GM18502 (cell line): ENCODE measurements at regions not wholly inside any gene's neighbourhood (a gene's known extent, or its start where the extent isn't known, plus 50 kb on each side); places are given as distances from the start of the nearest gene placed in this dataset.
"Not testable (repeated sequence)": the region's sequence is repeated elsewhere in the genome, so short reads cannot be mapped to it uniquely, and the experiment has no call there.

Source experiments
- ATAC-seq: cut with Tn5 transposase; IDR thresholded peaks from one replicate; pipeline ENCODE4 v1.9.1; 2021; ENCODE audit warnings: mild to moderate bottlenecking; ENCODE audit not compliant: unreplicated experiment, poor library complexity

DNA sequence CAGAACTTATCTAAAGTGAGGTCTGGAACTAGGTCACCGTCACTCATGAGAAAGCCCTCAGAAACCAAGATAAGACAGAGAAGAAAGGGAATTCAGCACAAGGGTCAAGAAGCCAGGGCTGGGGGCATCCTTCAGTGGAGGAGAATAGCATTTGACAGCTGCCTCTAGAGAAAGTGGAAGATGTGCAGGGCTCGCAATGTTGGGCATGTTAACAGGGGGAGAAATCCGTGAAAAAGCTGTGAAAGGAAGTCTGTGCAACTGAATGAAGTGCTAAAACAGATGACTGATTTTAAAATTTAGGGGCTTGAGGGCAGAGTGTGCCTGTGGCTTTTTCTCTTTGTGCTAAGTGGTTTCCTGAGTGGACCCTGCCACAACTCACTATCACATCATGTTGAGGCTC is 97.7 kb upstream of the IFNG-AS1 start:
- no peak for ATAC-seq

DNA sequence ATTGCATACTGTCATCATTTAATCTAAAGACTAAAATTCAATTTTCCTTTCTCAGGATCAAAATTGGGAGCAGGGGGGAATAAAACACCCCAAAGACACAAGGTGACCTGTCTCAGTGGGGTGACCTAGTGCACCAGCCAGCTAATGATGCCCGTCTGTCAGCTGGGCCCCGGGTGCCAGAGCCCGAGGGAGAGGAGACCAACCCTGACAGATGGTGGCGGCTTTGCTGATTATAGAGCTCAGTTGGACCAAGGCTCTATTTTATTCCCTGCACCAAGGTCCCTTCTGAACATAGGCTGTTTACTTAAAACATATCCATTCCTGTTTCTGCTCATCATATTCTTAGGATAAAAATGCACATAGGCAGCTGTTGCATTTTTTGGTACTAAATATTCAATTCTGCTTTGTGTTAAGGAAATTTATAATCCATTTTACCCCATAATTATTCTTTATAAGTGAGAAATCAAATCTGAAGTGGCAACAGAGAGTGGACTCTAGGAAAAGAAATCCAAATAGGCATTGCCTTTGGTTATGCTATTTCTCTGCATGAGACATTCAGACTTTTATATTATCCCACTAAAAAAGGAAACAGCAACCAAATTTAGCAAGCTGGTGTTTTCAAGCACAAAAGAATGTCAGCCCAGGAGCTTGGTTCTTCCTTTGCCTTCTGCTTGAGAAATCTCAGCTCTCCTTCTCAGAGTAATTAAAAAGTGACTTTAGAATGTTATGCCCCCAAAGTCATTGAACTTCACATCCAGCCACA is 96.8 kb upstream of the IFNG-AS1 start:
- no peak for ATAC-seq

DNA sequence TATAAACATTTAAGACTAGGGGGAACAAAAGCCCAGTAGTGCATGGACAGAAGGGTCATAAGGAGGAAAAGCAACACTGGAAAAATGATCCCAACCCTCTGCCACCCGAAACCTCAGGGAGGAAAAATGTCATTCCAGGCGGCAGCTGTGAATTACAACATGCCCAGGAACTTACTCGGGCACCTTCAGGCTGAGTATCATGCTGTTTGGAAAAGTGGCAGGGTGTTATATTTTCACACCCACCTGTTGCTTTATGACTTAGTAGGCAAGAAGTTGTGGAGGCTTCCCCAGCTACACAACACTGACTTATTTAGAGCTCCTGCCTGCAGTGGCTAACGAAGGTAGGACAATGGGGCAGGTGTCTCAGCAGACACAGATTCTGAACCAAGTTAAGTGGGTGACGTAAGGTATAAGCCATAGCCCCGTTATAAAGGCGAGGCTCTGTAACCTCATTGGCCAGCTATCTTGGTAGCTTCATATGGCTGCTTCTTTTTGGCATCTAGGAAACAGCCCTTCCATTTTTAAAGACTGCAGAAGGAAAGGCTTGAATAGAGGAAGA is 96.1 kb upstream of the IFNG-AS1 start:
- no peak for ATAC-seq

DNA sequence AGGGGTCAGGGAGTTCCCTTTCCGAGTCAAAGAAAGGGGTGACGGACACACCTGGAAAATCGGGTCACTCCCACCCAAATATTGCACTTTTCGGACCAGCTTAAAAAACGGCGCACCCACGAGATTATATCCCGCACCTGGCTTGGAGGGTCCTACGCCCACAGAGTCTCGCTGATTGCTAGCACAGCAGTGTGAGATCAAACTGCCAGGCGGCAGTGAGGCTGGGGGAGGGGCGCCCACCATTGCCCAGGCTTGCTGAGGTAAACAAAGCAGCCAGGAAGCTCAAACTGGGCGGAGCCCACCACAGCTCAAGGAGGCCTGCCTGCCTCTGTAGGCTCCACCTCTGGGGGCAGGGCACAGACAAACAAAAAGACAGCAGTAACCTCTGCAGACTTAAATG is 88.8 kb upstream of the IFNG-AS1 start:
- ATAC-seq = not testable (repeated sequence)

DNA sequence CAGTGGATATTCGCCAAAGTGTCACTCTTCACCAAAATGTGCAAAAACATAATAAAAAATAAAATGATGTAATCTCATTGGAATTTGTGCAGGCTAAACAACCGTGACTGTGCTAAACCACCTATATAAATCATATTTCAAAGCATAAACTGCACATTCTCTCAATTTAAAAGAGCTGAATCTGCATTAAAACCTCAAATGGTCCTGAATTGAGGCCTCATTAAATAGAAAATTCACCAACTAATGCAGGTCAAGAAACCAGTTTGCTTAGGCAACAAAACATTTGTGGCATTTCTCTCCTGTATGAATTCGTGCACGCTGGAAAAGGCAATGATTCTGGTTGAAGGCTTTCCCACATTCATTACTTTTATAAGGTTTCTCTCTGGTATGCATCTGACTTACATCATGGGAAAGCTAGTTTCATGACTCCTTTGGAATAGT is 80.1 kb upstream of the IFNG-AS1 start:
- ATAC-seq = no peak

DNA sequence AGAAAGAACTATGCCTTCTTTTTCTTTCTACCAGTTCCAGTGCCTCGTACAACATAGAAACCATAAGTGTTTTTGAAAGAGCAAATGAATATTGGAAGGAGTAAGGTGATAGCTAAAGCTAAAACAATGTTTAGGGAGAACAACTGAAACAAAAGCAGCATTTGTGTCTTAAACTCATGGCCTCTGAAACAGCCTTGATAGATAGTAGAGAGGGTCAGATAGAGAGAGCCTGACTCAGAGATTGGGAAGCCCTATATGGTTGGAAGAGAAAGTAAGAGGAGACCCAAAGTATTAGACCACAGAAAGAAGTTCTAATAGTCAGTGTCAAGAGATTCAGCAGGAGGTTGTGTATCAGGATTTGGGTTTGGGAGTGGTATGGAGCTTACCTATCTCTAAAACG is 79.6 kb upstream of the IFNG-AS1 start:
- ATAC-seq = no peak

DNA sequence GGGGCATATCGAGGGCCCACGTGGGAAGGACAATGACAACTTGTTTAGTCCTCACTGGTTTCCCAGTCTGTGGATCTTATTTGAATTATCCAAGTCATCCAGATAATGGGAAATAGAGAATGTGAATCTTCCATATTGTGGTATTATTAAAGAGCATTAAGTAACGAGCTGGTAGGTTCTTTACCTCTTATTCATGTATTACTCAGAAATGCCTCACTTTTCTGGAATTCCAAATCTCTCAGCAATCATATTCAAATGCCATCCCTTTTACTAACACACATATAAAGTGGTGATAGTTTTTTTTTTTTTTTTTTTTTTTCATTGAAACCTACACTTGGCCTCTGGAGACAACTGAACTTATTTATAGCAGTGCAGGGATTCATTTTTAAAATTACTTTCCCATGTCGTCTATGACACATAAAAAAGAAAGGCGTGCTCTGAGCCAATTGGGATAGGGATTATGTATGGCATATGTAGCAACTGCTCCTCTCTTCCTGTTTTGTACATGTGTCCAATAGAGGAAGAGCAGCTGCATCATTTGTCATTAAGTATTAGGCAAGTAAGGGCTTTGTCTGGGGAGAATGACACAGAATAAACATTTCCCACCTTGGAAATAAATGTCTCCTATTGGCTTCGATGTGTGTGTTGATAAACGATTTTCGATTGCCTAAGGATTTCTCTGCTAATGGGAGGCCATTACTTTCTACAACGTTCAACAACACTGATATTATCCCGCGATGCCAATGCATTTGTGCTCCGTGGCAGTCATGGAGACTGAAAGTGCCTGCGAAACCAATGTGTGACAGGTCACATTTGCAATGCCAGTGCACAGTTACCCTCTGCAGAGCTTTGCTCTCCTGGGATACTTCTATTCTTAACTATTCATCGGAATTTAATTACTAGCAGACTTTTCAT is 78.6 kb upstream of the IFNG-AS1 start:
- no peak for ATAC-seq

DNA sequence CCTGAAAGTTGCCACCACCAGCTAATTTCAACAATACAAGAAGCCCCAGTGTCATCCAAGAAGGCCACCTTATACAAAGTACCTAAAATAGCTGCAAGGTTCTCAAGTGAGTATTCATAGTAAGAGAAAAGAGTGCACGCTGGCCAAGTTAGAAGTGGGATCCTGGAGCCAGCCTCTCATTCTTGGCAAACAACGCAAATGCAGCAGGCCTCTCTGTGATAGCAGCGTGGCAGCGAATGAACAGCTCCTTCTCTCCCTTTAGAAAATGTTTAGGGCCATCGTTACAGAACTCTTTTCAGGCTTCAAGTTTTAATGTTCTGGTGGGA is 78.0 kb upstream of the IFNG-AS1 start:
- no peak for ATAC-seq

DNA sequence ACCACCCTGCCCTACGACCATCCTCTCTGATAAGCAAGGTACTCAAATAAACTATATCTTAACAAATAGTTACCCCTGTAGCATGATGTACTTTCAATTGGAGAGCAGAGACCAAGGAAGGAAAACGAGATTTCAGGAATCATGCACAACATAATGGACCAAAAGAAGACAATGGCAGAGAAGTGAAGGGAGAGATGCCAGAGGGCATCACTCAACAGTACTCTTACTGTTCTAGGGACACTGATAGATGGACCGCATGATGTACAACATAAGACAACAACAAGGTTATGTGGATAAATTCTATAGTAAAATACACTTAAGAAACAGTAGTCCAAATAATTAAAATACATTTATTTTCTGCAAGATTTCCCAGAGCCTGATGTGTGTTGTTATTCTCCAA is 77.5 kb upstream of the IFNG-AS1 start:
- ATAC-seq = no peak

DNA sequence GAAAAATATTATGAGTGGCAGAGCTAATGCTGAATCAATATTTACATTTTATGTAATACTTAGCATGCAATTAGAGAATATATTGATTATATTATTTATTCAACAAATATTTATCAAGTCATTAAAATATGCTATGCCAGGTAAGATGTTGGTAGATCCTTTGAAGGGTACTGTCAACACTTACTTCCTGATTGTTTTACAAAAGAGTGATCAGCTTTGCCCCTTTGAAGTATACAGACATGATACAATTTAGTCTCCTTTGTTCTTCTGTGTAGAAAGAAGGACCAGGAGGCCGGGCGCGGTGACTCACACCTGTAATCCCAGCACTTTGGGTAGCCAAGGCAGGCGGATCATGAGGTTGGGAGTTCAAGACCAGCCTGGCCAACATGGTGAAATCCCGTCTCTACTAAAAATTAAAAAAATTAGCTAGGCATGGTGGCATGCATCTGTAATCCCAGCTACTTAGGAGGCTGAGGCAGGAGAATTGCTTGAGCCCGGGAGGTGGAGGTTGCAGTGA is 73.9 kb upstream of the IFNG-AS1 start:
- no peak for ATAC-seq

DNA sequence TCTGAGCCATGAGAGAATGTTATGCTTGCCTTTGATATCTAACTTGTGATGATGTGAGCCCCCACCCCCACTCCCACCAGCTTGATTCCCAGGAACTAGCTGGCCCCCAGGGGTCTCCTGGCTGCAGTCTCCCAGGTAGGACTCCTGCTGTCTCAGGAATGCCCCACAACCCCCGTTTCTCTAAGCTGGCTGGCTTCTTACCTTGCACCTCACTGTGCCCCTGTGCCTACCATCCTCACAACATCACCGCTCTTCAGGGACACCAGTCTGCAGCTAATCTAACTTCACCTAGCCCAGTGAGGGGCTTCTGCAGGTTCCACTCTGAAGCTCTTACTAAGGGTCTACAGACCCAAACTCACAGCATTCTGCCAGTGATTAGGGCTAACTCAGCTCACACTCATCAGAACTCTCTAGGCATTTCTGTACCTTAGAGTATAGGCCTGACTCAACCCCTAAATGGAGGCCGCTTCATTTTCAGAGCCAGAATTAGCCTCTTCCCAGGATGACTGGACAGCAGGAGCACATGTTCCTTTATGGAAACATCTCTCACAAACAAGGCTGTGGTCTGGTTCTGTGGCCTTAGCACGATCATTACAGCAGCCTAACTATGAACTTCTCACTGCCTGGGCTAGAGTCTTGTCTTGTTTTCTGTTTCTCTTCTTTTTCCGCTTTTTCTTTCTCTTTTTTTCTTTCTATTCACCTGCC is 72.8 kb upstream of the IFNG-AS1 start:
- ATAC-seq = no peak

DNA sequence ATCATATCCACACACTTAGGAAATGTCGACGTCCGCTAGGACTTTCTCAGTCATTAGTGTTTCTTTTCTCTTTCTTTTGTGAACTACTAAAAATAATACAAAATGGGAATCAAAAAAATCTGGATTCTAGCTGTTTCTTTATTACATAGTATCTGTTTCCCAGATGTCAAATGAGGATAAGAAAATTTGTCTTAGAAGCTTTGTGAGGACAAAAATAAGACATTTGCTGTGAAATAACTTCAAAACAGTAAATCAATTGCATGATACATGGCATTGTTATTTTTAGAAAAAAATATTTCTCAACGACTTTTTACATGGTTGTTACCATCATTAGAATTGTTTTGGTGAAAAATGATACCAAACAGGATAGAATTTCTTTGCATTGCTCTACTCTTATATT is 71.4 kb upstream of the IFNG-AS1 start:
- no peak for ATAC-seq

DNA sequence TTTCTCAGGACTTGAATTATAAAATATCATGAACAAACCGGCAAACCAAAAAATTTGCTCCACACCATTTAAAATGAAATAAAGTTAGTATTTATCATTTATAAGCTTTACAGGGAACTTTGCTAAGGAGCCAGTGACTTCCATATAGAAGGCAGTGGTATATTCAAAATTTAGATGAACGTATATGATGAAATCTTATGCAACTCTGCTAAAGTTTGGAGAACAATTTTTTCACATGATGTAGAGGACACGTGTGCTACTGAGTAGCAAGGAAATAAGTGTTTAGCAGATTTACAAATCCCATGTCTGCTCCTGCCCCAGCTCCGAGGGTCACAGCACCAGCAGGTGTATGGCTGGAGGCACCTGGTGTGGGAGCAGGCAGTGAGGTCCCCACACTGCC is 70.8 kb upstream of the IFNG-AS1 start:
- ATAC-seq = no peak

DNA sequence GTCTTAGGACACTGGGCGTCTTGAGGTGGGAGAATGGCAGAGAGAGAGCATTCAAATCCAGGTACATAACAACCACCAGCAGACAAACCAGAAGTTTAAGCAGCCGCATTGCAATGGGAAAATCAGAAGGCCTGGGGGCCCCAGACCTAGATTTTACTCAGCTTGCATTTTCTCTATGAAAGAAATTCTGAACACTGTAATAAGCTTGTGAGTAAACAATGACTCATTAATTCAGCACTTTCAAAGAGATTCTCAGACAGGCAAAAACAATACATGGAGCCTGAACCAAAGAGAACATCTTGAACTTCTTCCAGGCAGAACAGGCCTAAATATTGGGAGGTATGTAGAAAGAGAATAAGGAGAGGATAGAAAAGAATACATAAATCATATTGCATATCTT is 69.8 kb upstream of the IFNG-AS1 start:
- no peak for ATAC-seq

DNA sequence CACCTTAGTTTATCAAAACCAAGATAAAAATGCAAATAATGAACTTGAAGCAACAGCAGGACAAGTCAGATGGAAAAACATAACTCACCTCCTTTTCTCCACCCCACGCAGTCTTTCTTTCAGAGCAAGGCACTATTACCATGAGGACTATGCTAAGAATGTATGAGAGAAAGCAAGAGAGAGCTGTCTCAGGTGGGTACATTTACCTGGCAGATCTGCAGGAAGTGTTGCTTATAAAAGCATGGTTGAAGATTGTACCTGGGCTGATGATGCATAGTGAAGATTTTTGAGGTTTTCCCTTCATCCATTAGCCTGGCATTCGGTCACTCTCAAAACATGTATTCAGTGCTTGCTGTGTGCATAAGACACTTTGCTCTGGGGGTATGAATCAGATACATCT is 68.8 kb upstream of the IFNG-AS1 start:
- no peak for ATAC-seq

DNA sequence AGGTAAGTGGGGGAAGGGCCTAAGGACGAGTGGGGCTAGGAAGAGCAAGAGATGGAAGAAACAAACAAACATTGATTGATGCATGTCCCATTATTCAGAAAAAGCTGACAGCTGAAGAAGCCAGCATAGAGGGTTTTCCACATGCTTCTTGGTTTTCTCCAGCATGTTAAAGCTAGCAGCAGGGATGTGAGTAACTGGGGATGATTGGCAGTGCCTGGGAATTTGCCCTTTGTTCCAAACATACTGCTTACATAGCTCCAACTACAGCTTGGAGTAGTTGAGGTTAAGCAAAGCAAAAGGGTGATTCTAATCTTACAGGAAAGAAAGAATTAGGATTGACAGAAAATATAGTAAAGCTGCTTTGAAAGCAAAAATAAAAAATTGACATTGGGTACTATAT is 68.0 kb upstream of the IFNG-AS1 start:
- no peak for ATAC-seq

DNA sequence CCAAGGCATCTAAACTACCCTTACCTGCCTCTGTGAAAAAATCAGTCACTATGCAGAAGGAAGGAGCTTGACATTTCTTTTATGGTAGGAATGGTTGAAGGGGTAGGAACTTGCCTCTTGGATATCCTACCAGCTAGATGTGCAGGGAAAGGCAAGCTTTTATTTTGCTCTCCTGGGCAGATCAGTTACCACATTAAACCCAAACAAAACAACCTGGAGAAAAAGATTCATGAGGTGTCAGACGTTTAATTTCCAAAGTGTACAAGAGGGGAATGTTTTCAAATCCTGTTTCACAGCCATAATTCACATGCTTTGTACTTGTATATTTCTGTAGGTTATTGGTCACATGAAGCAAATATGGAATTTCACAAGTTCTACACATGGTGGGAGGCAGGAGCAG is 67.0 kb upstream of the IFNG-AS1 start:
- ATAC-seq = no peak

DNA sequence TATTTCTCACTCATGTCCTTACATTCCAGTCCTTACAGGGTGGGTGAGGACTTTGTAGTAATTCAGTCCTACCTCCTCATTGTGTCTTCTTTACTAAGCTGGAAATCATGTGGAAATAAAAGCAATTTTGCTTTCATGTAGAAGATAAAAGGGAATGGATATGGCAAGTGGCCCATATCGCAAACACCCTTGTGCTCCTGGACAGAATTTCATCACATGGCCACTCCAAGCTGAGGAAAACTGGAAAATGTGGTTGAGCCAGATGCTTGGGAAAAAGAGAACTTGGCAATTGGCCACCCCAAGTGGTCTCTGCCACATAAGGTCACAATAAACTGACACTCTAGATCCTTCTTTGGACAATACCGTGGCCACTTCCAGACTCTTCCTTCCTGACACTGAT is 64.2 kb upstream of the IFNG-AS1 start:
- no peak for ATAC-seq

DNA sequence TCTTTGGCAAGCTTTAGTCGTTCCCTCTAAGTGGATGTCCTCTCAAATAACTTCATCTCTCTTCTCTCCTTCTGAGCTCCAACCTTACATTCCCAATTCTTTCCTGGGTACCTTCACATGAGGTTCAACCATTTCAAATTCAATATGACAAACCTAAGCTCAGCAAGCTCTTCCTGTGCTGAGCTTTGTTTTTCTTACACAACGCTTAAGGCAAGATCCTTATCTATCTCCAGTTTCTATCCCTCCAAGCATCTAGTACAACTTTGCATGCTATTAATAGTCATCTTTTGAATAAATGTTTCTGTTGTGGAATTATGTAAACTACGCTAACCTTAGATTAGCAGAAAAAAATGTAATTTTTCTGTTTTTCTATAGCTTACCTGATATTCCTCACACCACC is 63.7 kb upstream of the IFNG-AS1 start:
- ATAC-seq = no peak

DNA sequence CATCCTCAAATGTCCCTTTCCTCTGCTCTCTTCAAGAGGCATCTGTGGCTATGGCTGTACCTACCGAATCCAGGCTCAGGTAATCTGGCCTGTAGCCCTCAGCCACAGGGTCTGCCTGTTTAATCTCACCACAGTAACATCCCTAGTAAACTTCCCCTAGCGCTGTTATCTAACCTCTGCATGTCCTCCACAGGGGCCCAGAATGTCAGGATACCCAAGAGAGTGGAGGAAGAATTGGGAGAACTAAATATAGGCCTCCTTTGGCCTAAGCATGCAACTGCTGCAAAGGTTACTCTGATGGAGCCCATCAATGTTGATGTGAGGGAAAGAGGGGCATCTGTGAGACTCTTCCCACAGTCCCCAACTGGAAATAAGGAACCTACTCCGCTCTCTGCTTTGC is 63.2 kb upstream of the IFNG-AS1 start:
- no peak for ATAC-seq

DNA sequence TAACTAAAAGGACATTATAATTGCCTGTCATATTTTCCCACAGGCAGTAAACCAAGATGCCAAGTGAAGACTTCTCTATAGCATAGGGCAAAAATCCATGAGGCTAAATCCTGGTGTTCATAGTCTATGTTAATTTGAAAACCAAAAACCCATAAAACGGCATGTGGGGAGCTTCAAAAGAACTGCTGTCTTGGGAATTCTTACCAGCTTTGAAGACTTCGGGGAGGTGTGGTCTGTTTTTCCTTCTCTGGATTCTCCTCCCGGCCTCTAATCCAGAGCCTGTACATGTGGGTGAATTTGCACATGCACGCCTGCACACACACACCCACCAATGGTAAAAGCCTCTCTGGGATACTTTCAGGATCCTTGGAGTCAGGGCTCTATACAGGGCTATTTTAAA is 61.9 kb upstream of the IFNG-AS1 start:
- ATAC-seq = no peak
